Lung (tissue), 11 donors: ENCODE measurements at regions not wholly inside any gene's neighbourhood (a gene's known extent, or its start where the extent isn't known, plus 50 kb on each side); places are given as distances from the start of the nearest gene placed in this dataset.

Experiments used
- ATAC-seq: fragments of 200-7000 bp; cut with Tn5 transposase; one replicate; pipeline ENCODE4 v1.9.1; 2020; ENCODE audit warnings: moderate number of reproducible peaks; ENCODE audit not compliant: insufficient read depth, low FRiP score
- DNase-seq, 3 donors: peaks; one replicate each; pipeline ENCODE4 v3.0.0-alpha.2; 2013 to 2017
- H3K27ac ChIP-seq, 2 donors: one replicate each; pipeline ENCODE4 v1.5.1; 2013; ENCODE audit warnings: mild to moderate bottlenecking in 2 of 2, moderate library complexity in 2 of 2, control low read depth in 1 of 2, inconsistent platforms in 1 of 2, low read depth in 1 of 2, low read length in 1 of 2
- H3K27me3 ChIP-seq, 3 donors: one replicate each; pipeline ENCODE4 v1.5.1; 2013; ENCODE audit warnings: low read length in 2 of 3; ENCODE audit not compliant: control insufficient read depth in 3 of 3, insufficient read depth in 3 of 3
- H3K36me3 ChIP-seq, 4 donors: one replicate each; pipeline ENCODE4 v1.5.1; 2013; ENCODE audit warnings: low read length in 4 of 4, mild to moderate bottlenecking in 1 of 4, moderate library complexity in 1 of 4; ENCODE audit not compliant: control insufficient read depth in 4 of 4, insufficient read depth in 4 of 4
- H3K4me1 ChIP-seq, 5 donors: one replicate each; pipeline ENCODE4 v1.5.1; 2013; ENCODE audit warnings: low read length in 5 of 5, mild to moderate bottlenecking in 2 of 5, moderate library complexity in 1 of 5; ENCODE audit not compliant: control insufficient read depth in 5 of 5, insufficient read depth in 5 of 5
- H3K4me3 ChIP-seq: one replicate; pipeline ENCODE4 v1.5.1; 2013; ENCODE audit warnings: mild to moderate bottlenecking, control low read depth, moderate library complexity
- H3K9ac ChIP-seq, 2 donors: one replicate each; pipeline ENCODE4 v1.5.1; 2013; ENCODE audit warnings: low read length in 2 of 2, control low read depth in 1 of 2; ENCODE audit not compliant: insufficient read depth in 1 of 2
- H3K9me3 ChIP-seq, 4 donors: one replicate each; pipeline ENCODE4 v1.5.1; 2013; ENCODE audit warnings: low read length in 3 of 4, mild to moderate bottlenecking in 1 of 4, moderate library complexity in 1 of 4; ENCODE audit not compliant: control insufficient read depth in 4 of 4, insufficient read depth in 3 of 4
- WGBS, 2 donors: extraction: QIAGEN DNeasy Blood & Tissue Kit; methylation state at CpG; one replicate each; pipeline ENCODE4 v1.1.7; 2013; 5-methylcytosine and 5-hydroxymethylcytosine counted together
- TF ChIP-seq, protein P1 (sequence below): IDR thresholded peaks from 2 replicates; pipeline ENCODE4 v1.5.1; 2012; ENCODE audit warnings: mild to moderate bottlenecking; ENCODE audit errors: control extremely low read depth, extremely low read depth
- donor health status: control.
- donor health status: control.
- donor health status: Bipolar disorder and iron deficiency.
- donor health status: healthy.
- donor health status: DM: yes; HTN: yes; CAD: no.

DNA sequence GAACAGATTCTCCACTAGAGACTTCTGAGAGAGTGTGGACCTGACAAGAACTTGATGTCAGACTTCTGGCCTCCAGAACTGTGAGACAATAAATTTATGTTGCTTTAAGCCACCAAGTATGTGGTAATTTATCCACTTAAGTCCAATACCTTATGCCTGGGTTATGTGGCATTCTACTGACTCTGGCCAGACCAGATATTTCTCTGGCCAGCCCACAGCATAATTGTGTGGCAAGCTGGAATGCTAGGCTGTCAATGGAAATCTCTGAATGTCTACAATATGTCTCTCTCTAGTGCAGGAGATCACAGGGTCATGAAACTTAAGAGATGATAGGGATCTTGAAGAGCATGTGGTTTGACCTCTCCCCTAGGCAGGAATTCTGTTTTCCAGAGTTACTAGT is 251.0 kb downstream of the ZNF674 start:
- H3K27me3 ChIP-seq, result peaks cover 0 to 6% (median 3%) of the 10 kb centered on the region in 3 donors
- no peak for DNase-seq
- H3K36me3 ChIP-seq, result no peaks in the 10 kb centered on the region
- H3K27ac ChIP-seq, result no peak overlapping the region
- H3K9me3 ChIP-seq, result no peaks in the 10 kb centered on the region
- TF ChIP-seq, protein P1, sequence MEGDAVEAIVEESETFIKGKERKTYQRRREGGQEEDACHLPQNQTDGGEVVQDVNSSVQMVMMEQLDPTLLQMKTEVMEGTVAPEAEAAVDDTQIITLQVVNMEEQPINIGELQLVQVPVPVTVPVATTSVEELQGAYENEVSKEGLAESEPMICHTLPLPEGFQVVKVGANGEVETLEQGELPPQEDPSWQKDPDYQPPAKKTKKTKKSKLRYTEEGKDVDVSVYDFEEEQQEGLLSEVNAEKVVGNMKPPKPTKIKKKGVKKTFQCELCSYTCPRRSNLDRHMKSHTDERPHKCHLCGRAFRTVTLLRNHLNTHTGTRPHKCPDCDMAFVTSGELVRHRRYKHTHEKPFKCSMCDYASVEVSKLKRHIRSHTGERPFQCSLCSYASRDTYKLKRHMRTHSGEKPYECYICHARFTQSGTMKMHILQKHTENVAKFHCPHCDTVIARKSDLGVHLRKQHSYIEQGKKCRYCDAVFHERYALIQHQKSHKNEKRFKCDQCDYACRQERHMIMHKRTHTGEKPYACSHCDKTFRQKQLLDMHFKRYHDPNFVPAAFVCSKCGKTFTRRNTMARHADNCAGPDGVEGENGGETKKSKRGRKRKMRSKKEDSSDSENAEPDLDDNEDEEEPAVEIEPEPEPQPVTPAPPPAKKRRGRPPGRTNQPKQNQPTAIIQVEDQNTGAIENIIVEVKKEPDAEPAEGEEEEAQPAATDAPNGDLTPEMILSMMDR, result no peak
- no peaks in the 10 kb centered on the region for H3K4me1 ChIP-seq
- H3K4me3 ChIP-seq, result no peak overlapping the region
- no peak overlapping the region for H3K9ac ChIP-seq
- ATAC-seq, result no peak

DNA sequence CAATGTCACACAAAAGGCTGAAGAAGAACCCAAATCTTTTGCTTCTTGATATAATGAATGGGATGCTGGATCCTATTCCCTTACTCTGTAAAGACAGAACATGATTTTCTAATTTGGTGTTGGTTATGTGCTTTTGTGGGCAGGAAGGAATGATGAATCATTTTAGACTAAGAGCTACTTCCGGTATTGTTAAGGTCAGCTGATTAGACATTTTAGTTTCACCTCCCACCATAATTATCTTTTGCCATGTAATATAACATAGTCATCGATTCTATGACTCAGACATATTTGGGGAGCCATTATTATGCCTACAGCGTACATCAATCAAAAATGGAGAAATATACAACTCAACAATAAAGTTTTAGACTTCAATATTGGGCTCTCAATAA is 265.3 kb downstream of the ZNF674 start:
- no peak for ATAC-seq
- Histone ChIP-seq H3K9ac (no peak overlapping the region), H3K36me3 (no peaks in the 10 kb centered on the region), H3K9me3 (peaks cover 0 to 3% (median 0%) of the 10 kb centered on the region in 4 donors), H3K4me3 (no peak overlapping the region), H3K27ac (no peak overlapping the region), H3K27me3 (peaks cover 0 to 4% (median 0%) of the 10 kb centered on the region in 3 donors), H3K4me1 (no peaks in the 10 kb centered on the region)
- TF ChIP-seq, protein P1, result no peak
- no peak for DNase-seq
- 57 to 60% methylated on average over 3 of the region's 3 CpGs for WGBS, 2 donors

DNA sequence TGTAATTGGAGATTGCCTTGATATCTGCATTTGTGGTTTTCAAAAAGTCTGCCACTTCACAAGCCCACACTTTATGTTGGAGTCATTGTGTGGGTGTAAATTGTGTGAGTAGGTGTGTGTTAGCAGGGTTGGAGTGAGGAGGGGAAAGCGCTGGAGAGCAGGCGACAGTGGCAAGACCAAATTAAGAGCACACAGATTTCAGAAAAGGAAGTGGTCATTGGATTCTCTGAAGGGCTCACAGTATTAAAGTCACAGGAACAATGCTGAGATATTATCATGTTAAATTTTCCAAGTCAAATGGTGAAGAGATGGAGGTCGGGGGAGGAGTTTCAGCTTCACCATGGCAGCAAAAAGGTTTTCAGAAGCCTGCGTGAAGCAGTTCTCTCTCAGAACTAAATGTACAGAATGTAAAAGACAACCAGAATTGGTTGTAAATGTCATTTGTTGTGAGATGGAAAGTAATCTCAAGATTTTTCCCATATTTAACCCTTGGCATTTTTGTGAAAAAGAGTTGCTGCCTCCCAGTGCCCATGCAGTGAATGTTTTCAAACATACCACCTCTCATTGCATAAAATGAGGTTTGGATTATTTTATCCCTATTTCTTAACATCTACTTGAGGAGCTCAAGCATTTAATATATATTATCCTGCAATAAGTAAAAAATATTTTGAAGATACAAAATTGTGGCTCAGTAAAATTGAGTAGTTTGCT is 265.9 kb downstream of the ZNF674 start:
- 33 to 48% methylated on average over 4 of the region's 4 CpGs for WGBS, 2 donors
- no peak overlapping the region for H3K4me3 ChIP-seq
- H3K9me3 ChIP-seq, result peaks cover 0 to 3% (median 0%) of the 10 kb centered on the region in 4 donors
- no peak overlapping the region for H3K9ac ChIP-seq
- no peak overlapping the region for H3K27ac ChIP-seq
- peaks cover 0 to 4% (median 0%) of the 10 kb centered on the region in 3 donors for H3K27me3 ChIP-seq
- H3K4me1 ChIP-seq, result no peaks in the 10 kb centered on the region
- TF ChIP-seq, protein P1, result no peak
- DNase-seq (peak in 1 of 3 donors; percentile 10), ATAC-seq (no peak)
- H3K36me3 ChIP-seq, result no peaks in the 10 kb centered on the region

GRCh38 chrX:46278572-46278971 is 266.6 kb downstream of the ZNF674 start:
- WGBS, 2 donors, result 57 to 90% methylated on average over 1 to 2 of the region's 2 CpGs
- H3K27me3 ChIP-seq, result no peaks in the 10 kb centered on the region
- DNase-seq (no peak), ATAC-seq (no peak)
- no peak overlapping the region for H3K4me3 ChIP-seq
- H3K4me1 ChIP-seq, result no peaks in the 10 kb centered on the region
- no peak overlapping the region for H3K27ac ChIP-seq
- no peaks in the 10 kb centered on the region for H3K36me3 ChIP-seq
- TF ChIP-seq, protein P1, result no peak
- no peak overlapping the region for H3K9ac ChIP-seq
- peaks cover 0 to 3% (median 0%) of the 10 kb centered on the region in 4 donors for H3K9me3 ChIP-seq
